Endothelial cell of umbilical vein (primary cell): ENCODE measurements at regions not wholly inside any gene's neighbourhood (a gene's known extent, or its start where the extent isn't known, plus 50 kb on each side); places are given as distances from the start of the nearest gene placed in this dataset.

Experiments used
- EZH2 ChIP-seq: IDR thresholded peaks from 2 replicates; pipeline ENCODE4 v1.6.1; 2012; ENCODE audit warnings: borderline replicate concordance, low read depth, mild to moderate bottlenecking, moderate library complexity, low read length, inconsistent platforms; ENCODE audit not compliant: severe bottlenecking
- FOS ChIP-seq: IDR thresholded peaks from 2 replicates; pipeline ENCODE4 v1.6.1; 2011; ENCODE audit warnings: mild to moderate bottlenecking, low read length, moderate library complexity, borderline replicate concordance; ENCODE audit not compliant: insufficient read depth
- JUN ChIP-seq: IDR thresholded peaks from 2 replicates; pipeline ENCODE4 v1.6.1; 2011; ENCODE audit warnings: borderline replicate concordance, low read depth; ENCODE audit not compliant: insufficient read length, insufficient read depth
- POLR2A ChIP-seq: IDR thresholded peaks from 2 replicates; pipeline ENCODE4 v1.6.1; 2012; ENCODE audit warnings: low read depth, mild to moderate bottlenecking, control low read depth, low read length
- POLR2AphosphoS5 ChIP-seq: IDR thresholded peaks from 2 replicates; pipeline ENCODE4 v1.6.1; 2012; ENCODE audit warnings: low read depth, mild to moderate bottlenecking, control low read depth, low read length, moderate library complexity; ENCODE audit not compliant: insufficient read depth
- TF ChIP-seq, protein P1 (sequence below), 2 donors: IDR thresholded peaks; 1 replicate in 1 of 2; 2 replicates in 1 of 2; pipeline ENCODE4 v1.5.1; 2011; ENCODE audit warnings: low read length in 2 of 2, mild to moderate bottlenecking in 2 of 2, moderate library complexity in 2 of 2, control low read depth in 1 of 2, inconsistent platforms in 1 of 2, low read depth in 1 of 2; ENCODE audit not compliant: insufficient read depth in 1 of 2; ENCODE audit errors: extremely low read depth in 1 of 2
- TF ChIP-seq, protein P2 (sequence below): IDR thresholded peaks from 2 replicates; pipeline ENCODE4 v1.6.1; 2011; ENCODE audit not compliant: insufficient read depth, insufficient read length

DNA sequence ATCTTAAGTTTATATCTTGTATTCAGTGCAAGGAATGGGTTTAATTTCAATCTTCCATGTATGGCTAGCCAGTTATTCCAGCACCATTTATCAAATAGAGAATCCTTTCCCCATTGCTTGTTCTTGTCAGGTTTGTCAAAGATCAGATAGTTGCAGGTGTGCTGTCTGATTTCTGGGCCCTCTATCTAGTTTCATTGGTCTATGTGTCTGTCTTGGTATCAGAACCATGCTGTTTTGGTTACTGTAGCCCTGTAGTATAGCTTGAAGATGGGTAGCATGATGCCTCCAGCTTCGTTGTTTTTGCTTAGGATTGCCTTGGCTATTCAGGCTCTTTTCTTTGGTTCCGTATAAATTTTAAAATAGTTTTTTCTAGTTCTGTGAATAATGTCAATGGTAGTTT is 200.0 kb downstream of the MANEA start:
- TF ChIP-seq, protein P1, sequence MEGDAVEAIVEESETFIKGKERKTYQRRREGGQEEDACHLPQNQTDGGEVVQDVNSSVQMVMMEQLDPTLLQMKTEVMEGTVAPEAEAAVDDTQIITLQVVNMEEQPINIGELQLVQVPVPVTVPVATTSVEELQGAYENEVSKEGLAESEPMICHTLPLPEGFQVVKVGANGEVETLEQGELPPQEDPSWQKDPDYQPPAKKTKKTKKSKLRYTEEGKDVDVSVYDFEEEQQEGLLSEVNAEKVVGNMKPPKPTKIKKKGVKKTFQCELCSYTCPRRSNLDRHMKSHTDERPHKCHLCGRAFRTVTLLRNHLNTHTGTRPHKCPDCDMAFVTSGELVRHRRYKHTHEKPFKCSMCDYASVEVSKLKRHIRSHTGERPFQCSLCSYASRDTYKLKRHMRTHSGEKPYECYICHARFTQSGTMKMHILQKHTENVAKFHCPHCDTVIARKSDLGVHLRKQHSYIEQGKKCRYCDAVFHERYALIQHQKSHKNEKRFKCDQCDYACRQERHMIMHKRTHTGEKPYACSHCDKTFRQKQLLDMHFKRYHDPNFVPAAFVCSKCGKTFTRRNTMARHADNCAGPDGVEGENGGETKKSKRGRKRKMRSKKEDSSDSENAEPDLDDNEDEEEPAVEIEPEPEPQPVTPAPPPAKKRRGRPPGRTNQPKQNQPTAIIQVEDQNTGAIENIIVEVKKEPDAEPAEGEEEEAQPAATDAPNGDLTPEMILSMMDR (IDR thresholded peaks at IDR 0.05; ENCODE audit: extremely low read depth in 1 of 2, insufficient read depth in 1 of 2, low read depth in 1 of 2, low read length in 2 of 2), result no peak
- no peak for TF ChIP-seq POLR2A
- no peak for TF ChIP-seq POLR2AphosphoS5
- TF ChIP-seq EZH2, result no peak
- TF ChIP-seq, protein P2, sequence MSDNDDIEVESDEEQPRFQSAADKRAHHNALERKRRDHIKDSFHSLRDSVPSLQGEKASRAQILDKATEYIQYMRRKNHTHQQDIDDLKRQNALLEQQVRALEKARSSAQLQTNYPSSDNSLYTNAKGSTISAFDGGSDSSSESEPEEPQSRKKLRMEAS, result no peak
- no peak for TF ChIP-seq FOS
- no peak for TF ChIP-seq JUN
